Aorta (tissue), 5 donors: ENCODE measurements at regions not wholly inside any gene's neighbourhood (a gene's known extent, or its start where the extent isn't known, plus 50 kb on each side); places are given as distances from the start of the nearest gene placed in this dataset.

Experiments
- ATAC-seq: fragments of 200-7000 bp; cut with Tn5 transposase; one replicate; pipeline ENCODE4 v1.9.1; 2022; ENCODE audit warnings: moderate library complexity; ENCODE audit not compliant: low FRiP score
- DNase-seq, 2 donors: peaks; one replicate each; pipeline ENCODE4 v3.0.0-alpha.2; 2020
- H3K27ac ChIP-seq, 2 donors: one replicate each; pipeline ENCODE4 v1.5.1; 2013; ENCODE audit warnings: low read length in 2 of 2, mild to moderate bottlenecking in 2 of 2, moderate library complexity in 2 of 2, control low read depth in 1 of 2, inconsistent platforms in 1 of 2, low read depth in 1 of 2
- H3K27me3 ChIP-seq, 2 donors: one replicate each; pipeline ENCODE4 v1.6.1; 2013; ENCODE audit warnings: control low read depth in 1 of 2, low read length in 1 of 2, mild to moderate bottlenecking in 1 of 2, moderate library complexity in 1 of 2; ENCODE audit not compliant: insufficient read depth in 2 of 2, control insufficient read depth in 1 of 2
- H3K36me3 ChIP-seq, 2 donors: one replicate each; pipeline ENCODE4 v1.6.1; 2013; ENCODE audit warnings: control low read depth in 1 of 2, low read length in 1 of 2, mild to moderate bottlenecking in 1 of 2; ENCODE audit not compliant: insufficient read depth in 2 of 2, control insufficient read depth in 1 of 2
- H3K4me1 ChIP-seq, 2 donors: one replicate each; pipeline ENCODE4 v1.6.1; 2013; ENCODE audit warnings: low read length in 2 of 2, control low read depth in 1 of 2, mild to moderate bottlenecking in 1 of 2, moderate library complexity in 1 of 2; ENCODE audit not compliant: insufficient read depth in 2 of 2, control insufficient read depth in 1 of 2
- H3K4me3 ChIP-seq, 2 donors: one replicate each; pipeline ENCODE4 v1.5.1; 2013; ENCODE audit warnings: low read length in 2 of 2, control low read depth in 1 of 2, mild to moderate bottlenecking in 1 of 2
- H3K9me3 ChIP-seq: one replicate; pipeline ENCODE4 v1.6.1; 2013; ENCODE audit warnings: mild to moderate bottlenecking, low read length; ENCODE audit not compliant: control insufficient read depth
- WGBS, 2 donors: extraction: QIAGEN DNeasy Blood & Tissue Kit; methylation state at CpG; one replicate each; pipeline ENCODE4 v1.1.7; 2013; 5-methylcytosine and 5-hydroxymethylcytosine counted together
- intact Hi-C, 2 donors: fragments of 100-400 bp; cut with DNase I; formaldehyde crosslinking; loops; one replicate each; pipeline versions ENCODE4 v1.14.2 to v1.15.0; 2022
- donor health status: healthy with polysubstance abuse.
- donor health status: Bipolar disorder and iron deficiency.
- donor health status: DM: no; HTN: no; CAD: no.
- donor health status: DM: no; HTN: no; CAD: no.
- donor health status: DM: yes; HTN: yes; CAD: no.

GRCh38 chr4:176507845-176508533, 188.2 kb downstream of the SPCS3 start:
- Histone ChIP-seq H3K36me3 (no peaks in the 10 kb centered on the region), H3K4me3 (no peak overlapping the region), H3K4me1 (no peaks in the 10 kb centered on the region), H3K27ac (no peak overlapping the region), H3K9me3 (no peaks in the 10 kb centered on the region), H3K27me3 (no peaks in the 10 kb centered on the region)
- DNase-seq (no peak), ATAC-seq (no peak)
- WGBS, 2 donors: 94 to 96% methylated on average over 8 of the region's 8 CpGs
- intact Hi-C loops: no loop called here

- WGBS, 2 donors: 70 to 76% methylated on average over 4 of the region's 4 CpGs
- Histone ChIP-seq H3K9me3 (no peaks in the 10 kb centered on the region), H3K27me3 (no peaks in the 10 kb centered on the region), H3K36me3 (no peaks in the 10 kb centered on the region), H3K27ac (no peak overlapping the region), H3K4me3 (no peak overlapping the region), H3K4me1 (no peaks in the 10 kb centered on the region)
- DNase-seq: no peak
- intact Hi-C loops: no loop called here
- ATAC-seq: no peak
Observed at GRCh38 chr4:176508780-176509331, 189.1 kb downstream of the SPCS3 start.

- no peak for ATAC-seq
- intact Hi-C loops: no loop called here
- WGBS, 2 donors: 59 to 70% methylated on average over 2 of the region's 2 CpGs
Observed at GRCh38 chr4:176525576-176525975, 205.8 kb downstream of the SPCS3 start.

GRCh38 chr4:176526704-176527103, 206.9 kb downstream of the SPCS3 start:
- ATAC-seq: no peak
- Histone ChIP-seq H3K27me3 (no peaks in the 10 kb centered on the region), H3K4me1 (no peaks in the 10 kb centered on the region), H3K9me3 (no peaks in the 10 kb centered on the region), H3K27ac (no peak overlapping the region), H3K4me3 (no peak overlapping the region), H3K36me3 (no peaks in the 10 kb centered on the region)
- no peak for DNase-seq
- intact Hi-C loops: no loop called here
- 48 to 54% methylated on average over 5 of the region's 5 CpGs for WGBS, 2 donors

More at GRCh38 chr4:176525576-176525975, 205.8 kb downstream of the SPCS3 start:
- Histone ChIP-seq H3K4me3 (no peak overlapping the region), H3K36me3 (no peaks in the 10 kb centered on the region), H3K27me3 (no peaks in the 10 kb centered on the region), H3K9me3 (no peaks in the 10 kb centered on the region), H3K27ac (no peak overlapping the region), H3K4me1 (no peaks in the 10 kb centered on the region)
- no peak for DNase-seq

- H3K36me3 ChIP-seq: no peaks in the 10 kb centered on the region
- no peak overlapping the region for H3K27ac ChIP-seq
- H3K4me3 ChIP-seq: no peak overlapping the region
- H3K4me1 ChIP-seq: no peaks in the 10 kb centered on the region
- DNase-seq (no peak), ATAC-seq (no peak)
- H3K27me3 ChIP-seq: no peaks in the 10 kb centered on the region
- H3K9me3 ChIP-seq: no peaks in the 10 kb centered on the region
- intact Hi-C loops: no loop called here
Observed at GRCh38 chr4:176529574-176529973, 209.8 kb downstream of the SPCS3 start.

- DNase-seq (no peak), ATAC-seq (no peak)
- H3K9me3 ChIP-seq: no peaks in the 10 kb centered on the region
- intact Hi-C loops: no loop called here
- H3K4me1 ChIP-seq: no peaks in the 10 kb centered on the region
- no peak overlapping the region for H3K4me3 ChIP-seq
- H3K27ac ChIP-seq: no peak overlapping the region
- no peaks in the 10 kb centered on the region for H3K36me3 ChIP-seq
- no peaks in the 10 kb centered on the region for H3K27me3 ChIP-seq
Observed at GRCh38 chr4:176533159-176533558, 213.4 kb downstream of the SPCS3 start.

GRCh38 chr4:176534566-176534965, 214.8 kb downstream of the SPCS3 start:
- DNase-seq (no peak), ATAC-seq (no peak)
- Histone ChIP-seq H3K4me1 (peaks cover 0 to 2% of the 10 kb centered on the region in 2 donors), H3K9me3 (no peaks in the 10 kb centered on the region), H3K4me3 (no peak overlapping the region), H3K36me3 (no peaks in the 10 kb centered on the region), H3K27ac (no peak overlapping the region), H3K27me3 (no peaks in the 10 kb centered on the region)
- intact Hi-C loops: no loop called here
- 84 to 86% methylated on average over 3 of the region's 3 CpGs for WGBS, 2 donors

- intact Hi-C loops: no loop called here
- Histone ChIP-seq H3K27ac (no peak overlapping the region), H3K4me3 (no peak overlapping the region)
Observed at GRCh38 chr4:176538217-176538925, 218.6 kb downstream of the SPCS3 start.

More at GRCh38 chr4:176538217-176538925, 218.6 kb downstream of the SPCS3 start:
- WGBS, 2 donors: 81 to 83% methylated on average over 4 of the region's 4 CpGs
- no peaks in the 10 kb centered on the region for H3K9me3 ChIP-seq
- DNase-seq (no peak), ATAC-seq (no peak)
- no peaks in the 10 kb centered on the region for H3K27me3 ChIP-seq
- no peaks in the 10 kb centered on the region for H3K36me3 ChIP-seq
- H3K4me1 ChIP-seq: peaks cover 0 to 2% of the 10 kb centered on the region in 2 donors
